Testis (tissue), 2 donors: ENCODE measurements at regions not wholly inside any gene's neighbourhood (a gene's known extent, or its start where the extent isn't known, plus 50 kb on each side); places are given as distances from the start of the nearest gene placed in this dataset.

Source experiments
- POLR2A ChIP-seq: fragments of 450-650 bp; IDR thresholded peaks from one replicate; pipeline ENCODE4 v1.6.1; 2017; ENCODE audit warnings: antibody characterized with exemption, mild to moderate bottlenecking, moderate library complexity
- TF ChIP-seq, protein P1 (sequence below), 3 experiments: fragments of 450-650 bp in 2 of 3; fragments of 200-600 bp in 1 of 3; sonication (generic) in 1 of 3; IDR thresholded peaks; one replicate each; pipeline ENCODE4 v1.5.1; 2016 to 2019; ENCODE audit warnings: antibody characterized with exemption in 3 of 3, mild to moderate bottlenecking in 2 of 3, moderate library complexity in 1 of 3

DNA sequence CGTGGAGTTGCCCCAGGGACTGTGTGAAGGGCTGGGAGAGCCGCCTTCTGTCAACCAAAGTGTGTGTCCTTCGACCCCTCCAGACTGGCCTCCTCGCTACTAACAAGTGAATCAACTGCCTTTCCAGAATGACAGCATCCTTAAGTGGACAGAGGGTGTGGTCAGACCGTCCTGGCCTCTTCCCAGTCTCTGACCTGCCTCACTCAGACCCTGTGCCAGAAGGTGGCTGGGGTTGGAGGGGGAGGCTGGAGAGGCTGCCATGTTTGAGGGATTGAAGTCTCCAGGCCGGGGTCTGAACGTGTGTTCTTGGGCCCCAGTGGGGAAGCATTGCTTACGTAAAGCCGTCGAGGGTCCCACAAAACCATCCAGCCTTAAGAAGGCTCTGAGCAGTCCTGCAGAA is 389.3 kb upstream of the IRX4 start:
- TF ChIP-seq, protein P1, sequence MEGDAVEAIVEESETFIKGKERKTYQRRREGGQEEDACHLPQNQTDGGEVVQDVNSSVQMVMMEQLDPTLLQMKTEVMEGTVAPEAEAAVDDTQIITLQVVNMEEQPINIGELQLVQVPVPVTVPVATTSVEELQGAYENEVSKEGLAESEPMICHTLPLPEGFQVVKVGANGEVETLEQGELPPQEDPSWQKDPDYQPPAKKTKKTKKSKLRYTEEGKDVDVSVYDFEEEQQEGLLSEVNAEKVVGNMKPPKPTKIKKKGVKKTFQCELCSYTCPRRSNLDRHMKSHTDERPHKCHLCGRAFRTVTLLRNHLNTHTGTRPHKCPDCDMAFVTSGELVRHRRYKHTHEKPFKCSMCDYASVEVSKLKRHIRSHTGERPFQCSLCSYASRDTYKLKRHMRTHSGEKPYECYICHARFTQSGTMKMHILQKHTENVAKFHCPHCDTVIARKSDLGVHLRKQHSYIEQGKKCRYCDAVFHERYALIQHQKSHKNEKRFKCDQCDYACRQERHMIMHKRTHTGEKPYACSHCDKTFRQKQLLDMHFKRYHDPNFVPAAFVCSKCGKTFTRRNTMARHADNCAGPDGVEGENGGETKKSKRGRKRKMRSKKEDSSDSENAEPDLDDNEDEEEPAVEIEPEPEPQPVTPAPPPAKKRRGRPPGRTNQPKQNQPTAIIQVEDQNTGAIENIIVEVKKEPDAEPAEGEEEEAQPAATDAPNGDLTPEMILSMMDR (IDR thresholded peaks at IDR 0.05): no peak
- no peak for TF ChIP-seq POLR2A
